Spleen (tissue), 11 donors: ENCODE measurements at regions not wholly inside any gene's neighbourhood (a gene's known extent, or its start where the extent isn't known, plus 50 kb on each side); places are given as distances from the start of the nearest gene placed in this dataset.
A peak's percentile ranks its signal among the peaks of the same experiment; 100 is the strongest.

Experiments
- DNase-seq: peaks from one replicate; pipeline ENCODE4 v3.0.0-alpha.2; 2020
- H3K27ac ChIP-seq, 8 donors: fragments of 200-600 bp; sonication (generic) in 7 of 8; 1 replicate in 4 of 8; 2 replicates in 4 of 8; pipeline versions ENCODE4 v1.5.0 to v1.8.0; 2016 to 2021; ENCODE audit warnings: inconsistent platforms in 4 of 8, mild to moderate bottlenecking in 4 of 8, moderate library complexity in 1 of 8
- H3K27me3 ChIP-seq, 7 donors: fragments of 200-600 bp; sonication (generic) in 6 of 7; replicated peaks in 1 of 7; 1 replicate in 4 of 7; 2 replicates in 3 of 7; pipeline versions ENCODE4 v1.5.0 to v1.8.0; 2016 to 2021; ENCODE audit warnings: inconsistent platforms in 3 of 7, mild to moderate bottlenecking in 1 of 7
- H3K36me3 ChIP-seq, 6 donors: fragments of 200-600 bp; sonication (generic) in 5 of 6; 1 replicate in 4 of 6; 2 replicates in 2 of 6; pipeline versions ENCODE4 v1.5.0 to v1.8.0; 2016 to 2021; ENCODE audit warnings: inconsistent platforms in 2 of 6
- H3K4me1 ChIP-seq, 6 donors: fragments of 200-600 bp; sonication (generic) in 5 of 6; 1 replicate in 3 of 6; 2 replicates in 3 of 6; pipeline versions ENCODE4 v1.5.0 to v1.8.0; 2016 to 2021; ENCODE audit warnings: inconsistent platforms in 3 of 6
- H3K4me3 ChIP-seq, 8 donors: fragments of 200-600 bp; sonication (generic) in 7 of 8; 1 replicate in 4 of 8; 2 replicates in 4 of 8; pipeline versions ENCODE4 v1.5.0 to v1.8.0; 2016 to 2021; ENCODE audit warnings: inconsistent platforms in 4 of 8, mild to moderate bottlenecking in 4 of 8, moderate library complexity in 2 of 8
- H3K9me3 ChIP-seq, 8 donors: fragments of 200-600 bp; sonication (generic) in 7 of 8; 1 replicate in 4 of 8; 2 replicates in 4 of 8; pipeline versions ENCODE4 v1.5.0 to v1.8.0; 2016 to 2021; ENCODE audit warnings: inconsistent platforms in 4 of 8
- POLR2A ChIP-seq, 3 donors: fragments of 450-650 bp; IDR thresholded peaks; one replicate each; pipeline ENCODE4 v1.5.1; 2017; ENCODE audit warnings: antibody characterized with exemption in 3 of 3, mild to moderate bottlenecking in 1 of 3
- POLR2AphosphoS5 ChIP-seq, 3 donors: sonication (generic); formaldehyde crosslinking; IDR thresholded peaks; one replicate each; pipeline ENCODE4 v1.5.1; 2017; ENCODE audit warnings: antibody characterized with exemption in 3 of 3
- WGBS, 5 donors: extraction: QIAGEN DNeasy Blood & Tissue Kit in 3 of 5; methylation state at CpG; one replicate each; pipeline versions ENCODE4 v1.1.5 to v1.1.7; 2013 to 2018; 5-methylcytosine and 5-hydroxymethylcytosine counted together
- intact Hi-C: fragments of 100-400 bp; cut with DNase I; formaldehyde crosslinking; loops from one replicate; pipeline ENCODE4 v1.15.0; 2023; ENCODE audit warnings: low total_unique reads
- TF ChIP-seq, protein P1 (sequence below), 11 experiments: fragments of 200-600 bp in 7 of 11; fragments of 450-650 bp in 4 of 11; sonication (generic) in 4 of 11; IDR thresholded peaks in 8 of 11; conservative IDR thresholded peaks in 3 of 11; 1 replicate in 7 of 11; 2 replicates in 4 of 11; pipeline versions ENCODE4 v1.4.0 to v1.8.0; 2016 to 2021; ENCODE audit warnings: antibody characterized with exemption in 11 of 11, inconsistent platforms in 4 of 11, mild to moderate bottlenecking in 1 of 11
- donor health status: healthy with polysubstance abuse.
- donor health status: DM: no; HTN: no; CAD: no; lungs with moderate emphysema.
- donor health status: DM: no; HTN: no; CAD: no.
- donor health status: Bipolar disorder and iron deficiency.
- donor health status: healthy.
- donor health status: DM: no; HTN: no; CAD: no.
- donor health status: DM: yes; HTN: yes; CAD: no.

DNA sequence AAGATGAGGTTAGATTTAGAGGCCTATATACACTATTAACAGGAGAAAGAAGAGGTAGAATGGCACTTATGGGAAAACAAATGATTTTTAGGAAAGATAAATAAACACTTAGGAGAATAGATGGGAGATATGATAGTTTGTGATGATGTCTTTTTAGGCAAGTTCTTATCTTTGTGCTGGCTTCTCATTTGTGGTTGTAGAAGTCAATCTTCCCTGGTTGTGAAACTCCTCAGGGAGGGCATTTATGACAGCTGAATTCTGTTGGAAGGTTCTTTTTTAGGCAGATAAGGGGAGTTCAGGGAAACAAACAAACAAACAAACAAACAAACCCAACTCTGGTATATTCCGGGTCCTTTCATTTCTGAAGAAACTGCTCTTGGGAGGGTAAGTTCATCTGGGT, 311.8 kb downstream of the AEBP2 start:
- H3K9me3 ChIP-seq = peaks cover 0 to 47% (median 26%) of the 10 kb centered on the region in 8 donors
- H3K4me1 ChIP-seq = no peaks in the 10 kb centered on the region
- TF ChIP-seq POLR2AphosphoS5 (IDR thresholded peaks at IDR 0.05) (no peak), POLR2A (IDR thresholded peaks at IDR 0.05) (no peak)
- TF ChIP-seq, protein P1, sequence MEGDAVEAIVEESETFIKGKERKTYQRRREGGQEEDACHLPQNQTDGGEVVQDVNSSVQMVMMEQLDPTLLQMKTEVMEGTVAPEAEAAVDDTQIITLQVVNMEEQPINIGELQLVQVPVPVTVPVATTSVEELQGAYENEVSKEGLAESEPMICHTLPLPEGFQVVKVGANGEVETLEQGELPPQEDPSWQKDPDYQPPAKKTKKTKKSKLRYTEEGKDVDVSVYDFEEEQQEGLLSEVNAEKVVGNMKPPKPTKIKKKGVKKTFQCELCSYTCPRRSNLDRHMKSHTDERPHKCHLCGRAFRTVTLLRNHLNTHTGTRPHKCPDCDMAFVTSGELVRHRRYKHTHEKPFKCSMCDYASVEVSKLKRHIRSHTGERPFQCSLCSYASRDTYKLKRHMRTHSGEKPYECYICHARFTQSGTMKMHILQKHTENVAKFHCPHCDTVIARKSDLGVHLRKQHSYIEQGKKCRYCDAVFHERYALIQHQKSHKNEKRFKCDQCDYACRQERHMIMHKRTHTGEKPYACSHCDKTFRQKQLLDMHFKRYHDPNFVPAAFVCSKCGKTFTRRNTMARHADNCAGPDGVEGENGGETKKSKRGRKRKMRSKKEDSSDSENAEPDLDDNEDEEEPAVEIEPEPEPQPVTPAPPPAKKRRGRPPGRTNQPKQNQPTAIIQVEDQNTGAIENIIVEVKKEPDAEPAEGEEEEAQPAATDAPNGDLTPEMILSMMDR (IDR thresholded peaks at IDR 0.05 in 8 of 11, conservative IDR thresholded peaks at IDR 0.05 in 3 of 11) = no peak
- H3K36me3 ChIP-seq = no peaks in the 10 kb centered on the region
- intact Hi-C loops = no loop called here
- H3K4me3 ChIP-seq = no peak overlapping the region
- 86 to 96% (median 88%) methylated on average over 1 of the region's 1 CpG for WGBS, 5 donors
- H3K27ac ChIP-seq = no peak overlapping the region
- DNase-seq = no peak
- H3K27me3 ChIP-seq = no peaks in the 10 kb centered on the region

DNA sequence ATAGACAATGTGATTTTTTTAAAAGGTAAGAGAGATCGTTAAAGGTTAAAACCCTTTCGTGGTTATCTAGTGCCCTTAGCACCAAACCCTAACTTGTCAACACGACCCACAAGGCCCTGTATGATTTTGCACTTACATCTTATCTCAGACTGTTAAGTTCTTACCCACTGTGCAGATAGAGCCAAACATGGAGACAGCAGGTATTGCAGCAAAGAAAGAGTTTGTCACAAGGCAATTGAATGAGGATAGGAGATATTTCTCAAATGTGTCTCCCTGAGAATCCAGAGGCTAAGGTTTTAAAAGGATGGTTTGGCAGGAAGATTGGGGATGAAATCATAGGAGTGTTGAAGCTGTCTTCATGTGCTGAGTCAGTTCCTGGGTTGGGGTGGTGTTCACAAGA, 313.4 kb downstream of the AEBP2 start:
- Histone ChIP-seq H3K27me3 (no peaks in the 10 kb centered on the region), H3K4me3 (no peak overlapping the region), H3K4me1 (no peaks in the 10 kb centered on the region), H3K9me3 (peaks cover 0 to 47% (median 26%) of the 10 kb centered on the region in 8 donors), H3K27ac (no peak overlapping the region), H3K36me3 (no peaks in the 10 kb centered on the region)
- no peak for TF ChIP-seq POLR2AphosphoS5 (IDR thresholded peaks at IDR 0.05)
- TF ChIP-seq, protein P1 (IDR thresholded peaks at IDR 0.05 in 8 of 11, conservative IDR thresholded peaks at IDR 0.05 in 3 of 11) = no peak
- no peak for TF ChIP-seq POLR2A (IDR thresholded peaks at IDR 0.05)
- intact Hi-C loops = no loop called here
- 76 to 87% (median 84%) methylated on average over 3 of the region's 3 CpGs for WGBS, 5 donors
- DNase-seq = no peak

DNA sequence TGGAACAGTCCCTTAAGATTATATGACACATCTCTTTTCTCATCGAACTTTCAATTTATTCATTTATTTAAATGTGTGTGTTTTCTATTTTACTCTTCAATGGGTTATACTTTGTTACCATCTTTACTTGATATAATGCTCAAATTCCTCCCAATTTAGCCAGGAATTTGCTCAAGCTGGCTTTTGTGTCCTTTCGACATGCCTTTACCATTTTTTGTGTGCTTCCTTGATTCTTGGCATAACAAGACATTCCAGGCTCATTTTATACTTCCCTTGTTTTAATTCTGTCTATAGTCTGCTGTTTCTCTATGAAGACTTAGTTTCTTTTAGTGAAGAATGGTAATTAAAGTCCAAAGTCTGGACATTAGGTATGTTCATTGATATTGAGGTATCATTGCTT, 315.8 kb downstream of the AEBP2 start:
- no peak for DNase-seq
- intact Hi-C loops = no loop called here
- 77 to 86% (median 82%) methylated on average over 2 of the region's 2 CpGs for WGBS, 5 donors

DNA sequence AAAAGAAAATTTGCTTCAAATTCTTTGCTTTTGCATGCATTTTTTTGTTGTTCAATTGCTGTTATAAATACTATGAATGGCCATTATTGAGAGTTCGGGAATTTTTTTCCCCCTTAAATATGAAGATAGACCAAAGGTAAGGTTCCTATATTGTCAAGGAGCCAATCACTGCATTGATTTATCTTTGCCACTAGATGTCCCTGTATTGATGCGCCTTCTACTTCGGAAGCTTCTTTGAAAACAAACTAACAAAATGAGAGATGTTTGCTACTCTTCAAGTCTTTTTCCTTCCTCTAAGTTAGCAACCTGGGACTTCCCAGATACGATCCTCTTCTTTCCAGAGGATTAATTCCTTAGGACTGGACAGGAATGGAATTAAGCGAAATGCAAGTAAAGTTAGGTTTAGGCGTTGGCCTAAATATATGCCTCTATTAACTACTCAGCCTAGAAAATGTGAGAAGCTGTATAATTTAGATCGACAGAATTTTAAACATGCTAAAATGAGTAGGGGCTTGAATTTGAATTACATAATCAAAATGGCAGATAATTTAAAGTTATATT, 318.1 kb downstream of the AEBP2 start:
- no peaks in the 10 kb centered on the region for H3K27me3 ChIP-seq
- DNase-seq = no peak
- intact Hi-C loops = no loop called here
- H3K36me3 ChIP-seq = no peaks in the 10 kb centered on the region
- no peak overlapping the region for H3K27ac ChIP-seq
- TF ChIP-seq POLR2A (IDR thresholded peaks at IDR 0.05) (no peak), POLR2AphosphoS5 (IDR thresholded peaks at IDR 0.05) (no peak)
- TF ChIP-seq, protein P1 (IDR thresholded peaks at IDR 0.05 in 8 of 11, conservative IDR thresholded peaks at IDR 0.05 in 3 of 11) = peak in 5 of 11 experiments; percentile 1 to 40 (median 17)
- 47 to 57% (median 52%) methylated on average over 7 of the region's 7 CpGs for WGBS, 5 donors
- no peaks in the 10 kb centered on the region for H3K4me1 ChIP-seq
- H3K9me3 ChIP-seq = peaks cover 0 to 19% (median 15%) of the 10 kb centered on the region in 8 donors
- no peak overlapping the region for H3K4me3 ChIP-seq

More for the DNA sequence above, 315.8 kb downstream of the AEBP2 start:
- H3K27me3 ChIP-seq = no peaks in the 10 kb centered on the region
- H3K4me3 ChIP-seq = no peak overlapping the region
- TF ChIP-seq POLR2AphosphoS5 (IDR thresholded peaks at IDR 0.05) = no peak
- TF ChIP-seq, protein P1 (IDR thresholded peaks at IDR 0.05 in 8 of 11, conservative IDR thresholded peaks at IDR 0.05 in 3 of 11) = no peak
- TF ChIP-seq POLR2A (IDR thresholded peaks at IDR 0.05) = no peak
- H3K27ac ChIP-seq = no peak overlapping the region
- H3K4me1 ChIP-seq = no peaks in the 10 kb centered on the region
- no peaks in the 10 kb centered on the region for H3K36me3 ChIP-seq
- H3K9me3 ChIP-seq = peaks cover 0 to 32% (median 19%) of the 10 kb centered on the region in 8 donors
